Coronary artery (tissue), 2 donors: ENCODE measurements at regions not wholly inside any gene's neighbourhood (a gene's known extent, or its start where the extent isn't known, plus 50 kb on each side); places are given as distances from the start of the nearest gene placed in this dataset.

Experiments
- DNase-seq: peaks from one replicate; pipeline ENCODE4 v3.0.0-alpha.2; 2017; ENCODE audit warnings: low spot score
- H3K27ac ChIP-seq, 2 donors: fragments of 200-600 bp; sonication (generic); one replicate each; pipeline ENCODE4 v1.5.1; 2016 to 2019
- H3K4me3 ChIP-seq: fragments of 200-600 bp; sonication (generic); 2 replicates; pipeline ENCODE4 v1.5.1; 2016; ENCODE audit warnings: mild to moderate bottlenecking, moderate library complexity
- TF ChIP-seq, protein P1 (sequence below): fragments of 200-600 bp; sonication (generic); IDR thresholded peaks from one replicate; pipeline ENCODE4 v1.5.1; 2019; ENCODE audit warnings: antibody characterized with exemption

DNA sequence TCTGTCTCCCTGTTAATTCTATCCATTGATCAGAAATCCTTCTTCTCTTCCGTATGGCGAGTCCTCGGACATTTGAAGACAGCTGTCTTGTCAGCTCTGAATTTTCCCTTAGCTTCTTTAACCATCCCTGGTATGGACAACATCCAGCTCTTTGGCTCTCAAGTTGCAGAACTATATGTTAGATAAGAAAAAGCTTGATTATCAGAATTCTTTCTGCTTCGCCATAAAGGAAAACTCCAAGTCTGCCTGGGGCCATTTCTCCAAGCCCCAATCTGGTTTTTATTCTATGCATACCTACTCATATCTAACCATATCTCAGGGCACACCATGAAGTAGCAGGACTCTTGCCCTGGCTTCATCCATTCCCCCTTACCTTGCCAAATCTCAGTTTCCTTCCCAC, 215.7 kb upstream of the TMC3 start:
- no peak for DNase-seq
- Histone ChIP-seq H3K27ac (no peak overlapping the region), H3K4me3 (no peak overlapping the region)
- TF ChIP-seq, protein P1, sequence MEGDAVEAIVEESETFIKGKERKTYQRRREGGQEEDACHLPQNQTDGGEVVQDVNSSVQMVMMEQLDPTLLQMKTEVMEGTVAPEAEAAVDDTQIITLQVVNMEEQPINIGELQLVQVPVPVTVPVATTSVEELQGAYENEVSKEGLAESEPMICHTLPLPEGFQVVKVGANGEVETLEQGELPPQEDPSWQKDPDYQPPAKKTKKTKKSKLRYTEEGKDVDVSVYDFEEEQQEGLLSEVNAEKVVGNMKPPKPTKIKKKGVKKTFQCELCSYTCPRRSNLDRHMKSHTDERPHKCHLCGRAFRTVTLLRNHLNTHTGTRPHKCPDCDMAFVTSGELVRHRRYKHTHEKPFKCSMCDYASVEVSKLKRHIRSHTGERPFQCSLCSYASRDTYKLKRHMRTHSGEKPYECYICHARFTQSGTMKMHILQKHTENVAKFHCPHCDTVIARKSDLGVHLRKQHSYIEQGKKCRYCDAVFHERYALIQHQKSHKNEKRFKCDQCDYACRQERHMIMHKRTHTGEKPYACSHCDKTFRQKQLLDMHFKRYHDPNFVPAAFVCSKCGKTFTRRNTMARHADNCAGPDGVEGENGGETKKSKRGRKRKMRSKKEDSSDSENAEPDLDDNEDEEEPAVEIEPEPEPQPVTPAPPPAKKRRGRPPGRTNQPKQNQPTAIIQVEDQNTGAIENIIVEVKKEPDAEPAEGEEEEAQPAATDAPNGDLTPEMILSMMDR, result no peak

DNA sequence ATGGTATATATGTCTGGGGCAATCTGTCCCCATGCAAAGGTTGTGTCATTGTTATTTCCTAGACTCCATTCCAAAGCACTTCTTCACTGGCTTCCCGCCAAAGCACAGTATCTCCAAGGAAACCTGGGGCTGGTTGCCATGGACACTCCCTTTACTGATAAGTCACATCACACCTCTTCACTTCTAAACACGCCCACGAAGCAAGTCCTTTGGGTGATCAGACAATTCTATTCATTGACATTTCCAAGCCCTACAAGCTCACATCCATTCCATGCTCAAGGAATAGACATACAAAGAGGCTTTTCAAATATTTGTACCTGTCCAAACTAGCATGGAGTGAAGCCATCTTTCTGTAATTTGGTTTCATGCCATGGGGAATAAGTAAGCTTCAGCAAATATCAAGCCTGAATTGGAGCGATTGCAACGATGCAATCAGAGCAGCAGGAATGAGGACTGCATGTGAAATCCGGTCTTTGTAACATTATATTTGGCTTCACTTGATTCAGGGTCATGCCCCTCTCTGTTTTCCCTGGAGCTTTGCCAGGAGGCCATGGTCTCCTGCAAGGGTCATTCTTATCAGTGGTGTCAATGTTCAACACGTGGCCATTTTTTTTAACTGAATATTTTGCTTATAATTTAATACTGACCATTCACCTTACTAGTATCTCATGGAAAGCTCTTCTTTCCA, 201.6 kb upstream of the TMC3 start:
- H3K27ac ChIP-seq, result no peak overlapping the region
- TF ChIP-seq, protein P1, result no peak
- no peak overlapping the region for H3K4me3 ChIP-seq
- DNase-seq, result no peak

DNA sequence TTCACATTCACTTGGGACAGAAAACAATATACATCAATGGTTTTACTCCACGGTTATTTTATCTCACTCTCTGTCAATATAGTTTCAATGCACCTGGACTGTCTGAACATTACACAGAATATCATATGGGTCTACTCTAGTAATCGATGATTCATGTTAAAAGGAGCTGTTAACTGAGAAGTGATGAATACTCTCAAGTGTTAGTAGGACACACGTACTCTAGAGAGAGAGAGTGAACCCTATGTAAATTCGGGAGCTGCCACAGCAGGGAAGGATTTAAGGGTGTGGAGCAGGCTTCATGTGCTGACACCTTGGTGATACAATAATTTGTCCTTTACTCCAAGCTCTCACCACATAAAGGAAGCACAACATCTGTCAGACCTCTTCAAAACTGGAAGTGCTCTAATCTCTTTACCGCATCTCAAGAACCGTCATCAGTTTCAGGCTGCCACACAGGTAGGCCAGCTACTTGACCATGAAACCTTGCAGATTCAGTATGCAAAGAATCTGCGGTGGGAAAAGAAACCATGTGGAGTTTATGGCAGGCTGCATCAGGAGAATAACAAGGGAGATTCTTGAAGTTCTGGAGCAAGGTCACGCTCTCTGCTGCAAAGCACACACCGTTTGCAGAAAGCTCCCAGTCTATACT, 199.2 kb upstream of the TMC3 start:
- Histone ChIP-seq H3K27ac (no peak overlapping the region), H3K4me3 (no peak overlapping the region)
- no peak for DNase-seq
- TF ChIP-seq, protein P1, result no peak

DNA sequence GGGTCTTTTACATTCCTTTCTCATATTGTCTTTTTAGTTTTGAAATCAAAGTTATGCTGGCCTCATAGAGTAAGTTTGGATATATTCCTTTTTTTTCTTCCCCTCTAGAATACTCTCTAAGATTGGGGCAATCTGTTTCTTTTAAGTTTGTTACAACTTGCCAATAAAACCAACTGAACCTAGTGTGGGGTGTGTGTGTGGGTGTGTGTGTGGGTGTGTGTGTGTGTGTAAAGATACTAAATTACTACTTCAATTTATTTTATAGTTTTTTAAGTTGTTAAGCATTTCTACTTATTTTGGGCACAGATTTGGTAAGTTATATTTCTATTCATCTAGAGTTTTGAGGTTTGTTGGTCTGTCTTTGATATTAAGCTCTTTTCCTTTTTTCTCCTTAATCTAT, 198.2 kb upstream of the TMC3 start:
- Histone ChIP-seq H3K4me3 (no peak overlapping the region), H3K27ac (no peak overlapping the region)
- no peak for DNase-seq
- TF ChIP-seq, protein P1, result no peak

DNA sequence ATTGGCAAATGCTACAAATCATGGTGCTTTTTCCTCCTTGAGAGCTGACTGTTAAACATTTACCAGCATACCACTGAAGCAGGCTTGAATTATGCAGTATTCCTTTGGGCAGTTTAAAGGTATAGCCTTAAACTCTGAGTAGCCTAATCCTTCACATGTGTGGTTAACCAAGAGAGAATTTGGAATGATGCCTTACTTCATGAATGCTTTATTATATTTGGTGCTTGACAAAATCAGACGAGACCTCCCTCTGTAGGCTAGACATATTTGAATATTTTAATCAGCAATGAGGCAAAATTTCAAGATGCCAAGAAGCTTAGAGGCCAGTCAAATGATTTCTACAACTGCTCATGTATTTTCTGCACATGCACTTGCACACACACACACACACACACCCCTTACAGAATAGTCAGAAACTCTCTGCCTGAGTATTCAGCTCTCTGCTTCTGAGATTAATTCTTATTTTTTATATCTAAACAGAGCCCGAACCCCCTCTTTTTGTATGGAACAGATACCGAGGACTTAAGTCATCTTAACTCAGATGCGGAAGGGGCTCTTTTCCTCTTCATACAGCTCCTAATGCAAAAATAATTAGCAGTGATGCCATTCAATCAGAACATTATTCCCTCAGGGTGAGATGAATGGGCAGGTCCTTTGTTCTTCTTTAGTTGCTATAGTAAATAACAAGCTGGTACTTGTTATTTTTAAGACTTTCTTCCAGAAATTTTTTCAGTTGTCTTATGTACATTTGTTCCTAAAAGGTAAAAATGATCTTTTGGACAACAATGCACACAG, 195.5 kb upstream of the TMC3 start:
- Histone ChIP-seq H3K4me3 (no peak overlapping the region), H3K27ac (no peak overlapping the region)
- DNase-seq, result no peak
- TF ChIP-seq, protein P1, result no peak

DNA sequence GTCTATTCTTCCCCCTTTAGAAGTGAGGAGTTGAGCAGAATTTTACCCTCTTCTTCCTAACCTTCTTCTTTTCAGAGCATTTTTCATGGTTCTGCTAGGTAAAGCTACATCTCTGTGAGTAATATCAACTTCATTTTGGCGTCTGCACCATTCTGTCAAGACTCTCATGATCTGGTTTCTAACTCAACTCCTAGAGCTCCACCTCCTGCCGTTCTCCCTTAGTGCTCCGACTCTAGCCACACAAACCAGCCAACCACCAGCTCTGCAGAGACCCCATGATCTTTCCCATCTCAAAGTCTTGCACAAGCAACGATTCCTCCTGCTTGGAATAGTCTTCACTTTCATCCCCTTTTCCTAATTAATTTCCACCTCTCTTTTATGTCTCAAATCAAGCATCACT, 193.9 kb upstream of the TMC3 start:
- TF ChIP-seq, protein P1, result no peak
- Histone ChIP-seq H3K4me3 (no peak overlapping the region), H3K27ac (no peak overlapping the region)
- no peak for DNase-seq
